HG02943 (cell line): ENCODE measurements at regions not wholly inside any gene's neighbourhood (a gene's known extent, or its start where the extent isn't known, plus 50 kb on each side); places are given as distances from the start of the nearest gene placed in this dataset.

ENCODE experiments used
- ATAC-seq: cut with Tn5 transposase; IDR thresholded peaks from one replicate; pipeline ENCODE4 v1.9.1; 2021; ENCODE audit warnings: mild to moderate bottlenecking, low read depth, moderate library complexity; ENCODE audit not compliant: unreplicated experiment

GRCh38 chr9:107229241-107229741, 53.8 kb upstream of the RAD23B start:
- no peak for ATAC-seq
